GM19025 (cell line): ENCODE measurements at regions not wholly inside any gene's neighbourhood (a gene's known extent, or its start where the extent isn't known, plus 50 kb on each side); places are given as distances from the start of the nearest gene placed in this dataset.
"Not testable (repeated sequence)": the region's sequence is repeated elsewhere in the genome, so short reads cannot be mapped to it uniquely, and the experiment has no call there.

Experiments used
- ATAC-seq: cut with Tn5 transposase; IDR thresholded peaks from one replicate; pipeline ENCODE4 v1.9.1; 2021; ENCODE audit warnings: mild to moderate bottlenecking, low read depth, moderate library complexity; ENCODE audit not compliant: unreplicated experiment

DNA sequence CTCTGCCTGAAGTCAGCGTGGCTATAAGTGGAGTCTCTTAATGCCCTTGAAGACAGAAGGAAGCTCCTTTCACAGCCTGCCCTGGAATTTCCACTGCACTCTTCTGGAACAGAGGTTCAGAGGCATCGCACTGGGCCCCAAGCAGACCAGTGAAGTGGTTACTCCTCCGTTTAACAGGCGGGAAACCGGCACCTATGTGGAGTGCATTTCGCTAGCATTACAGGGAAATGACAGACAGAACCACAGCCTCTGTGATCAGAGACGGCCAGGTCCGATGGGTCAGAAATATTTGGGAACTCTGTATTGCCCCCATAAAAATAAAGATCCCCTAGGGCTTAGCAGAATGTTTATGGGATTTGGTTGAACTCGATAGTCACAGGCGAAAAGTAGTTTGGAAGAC lies 406.9 kb upstream of the PRKCQ start:
- ATAC-seq = no peak

DNA sequence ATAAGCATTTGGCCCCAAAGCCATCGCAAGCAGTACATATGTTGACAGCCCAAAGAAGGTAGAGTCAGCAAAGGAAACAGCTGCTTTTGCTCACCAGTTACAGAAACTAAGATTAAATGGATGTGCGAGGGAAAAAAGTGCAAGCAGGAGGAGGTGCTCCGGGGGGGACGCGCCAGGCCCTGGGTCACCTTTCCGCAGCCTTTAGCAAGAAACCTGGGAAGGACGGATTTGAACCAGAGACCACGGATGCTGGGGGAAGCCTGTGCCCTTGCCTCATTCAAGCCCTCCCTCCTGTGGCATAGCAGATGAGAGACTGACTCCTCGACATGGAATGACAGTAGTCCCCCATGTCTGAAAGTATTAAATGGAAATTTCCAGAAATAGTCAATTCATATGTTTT lies 405.6 kb upstream of the PRKCQ start:
- ATAC-seq = no peak

DNA sequence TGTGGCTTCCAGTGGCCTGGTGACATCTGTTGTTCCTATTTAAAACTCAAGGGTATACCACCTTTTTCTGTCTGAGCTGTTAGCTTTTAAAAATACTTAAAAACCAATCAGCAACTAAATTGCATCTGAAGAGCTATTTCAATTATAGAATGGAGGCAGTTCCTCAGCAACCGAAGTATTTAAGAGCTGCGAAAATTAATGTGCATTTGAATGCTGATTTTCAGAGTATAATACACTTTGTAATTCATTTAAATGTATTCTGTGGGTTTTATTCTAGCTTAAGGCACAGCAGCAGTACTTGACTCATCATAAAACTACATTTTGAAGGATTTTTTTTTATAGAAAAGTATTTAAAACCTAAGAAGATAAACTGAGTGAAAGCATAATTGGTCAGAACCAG lies 404.9 kb upstream of the PRKCQ start:
- ATAC-seq = no peak

DNA sequence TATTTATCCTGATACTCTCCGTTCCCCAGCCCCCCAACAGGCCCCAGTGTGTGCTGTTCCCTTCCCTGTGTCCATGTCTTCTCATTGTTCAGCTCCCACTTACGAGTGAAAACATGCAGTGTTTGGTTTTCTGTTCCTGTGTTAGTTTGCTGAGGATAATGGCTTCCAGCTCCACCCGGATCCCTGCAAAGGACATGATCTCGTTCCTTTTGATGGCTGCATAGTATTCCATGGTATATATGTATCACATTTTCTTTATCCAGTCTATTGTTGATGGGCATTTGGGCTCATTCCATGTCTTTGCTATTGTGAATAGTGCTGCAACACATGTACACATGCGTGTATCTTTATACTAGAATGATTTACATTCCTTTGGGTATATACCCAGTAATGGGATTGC lies 403.9 kb upstream of the PRKCQ start:
- ATAC-seq = not testable (repeated sequence)

DNA sequence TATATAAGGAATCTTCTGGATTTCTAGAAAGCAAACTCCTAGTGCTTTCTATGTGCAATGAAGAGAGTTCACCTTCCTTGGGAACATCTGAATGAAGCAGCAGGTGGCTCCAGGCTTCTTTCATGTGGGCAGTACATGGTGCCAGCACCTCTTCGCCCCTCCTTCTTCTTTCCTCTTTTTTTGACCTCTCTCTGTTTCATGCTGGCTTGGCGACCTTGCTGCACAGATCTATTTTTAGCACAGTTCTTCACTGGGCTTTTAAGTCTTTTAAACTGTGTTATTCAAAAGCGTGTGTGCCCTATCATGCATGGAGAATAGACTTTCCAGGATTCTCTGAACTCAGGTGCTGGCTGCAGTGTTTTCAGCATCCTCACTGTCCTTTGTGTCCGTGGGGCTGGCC lies 400.3 kb upstream of the PRKCQ start:
- ATAC-seq = no peak

DNA sequence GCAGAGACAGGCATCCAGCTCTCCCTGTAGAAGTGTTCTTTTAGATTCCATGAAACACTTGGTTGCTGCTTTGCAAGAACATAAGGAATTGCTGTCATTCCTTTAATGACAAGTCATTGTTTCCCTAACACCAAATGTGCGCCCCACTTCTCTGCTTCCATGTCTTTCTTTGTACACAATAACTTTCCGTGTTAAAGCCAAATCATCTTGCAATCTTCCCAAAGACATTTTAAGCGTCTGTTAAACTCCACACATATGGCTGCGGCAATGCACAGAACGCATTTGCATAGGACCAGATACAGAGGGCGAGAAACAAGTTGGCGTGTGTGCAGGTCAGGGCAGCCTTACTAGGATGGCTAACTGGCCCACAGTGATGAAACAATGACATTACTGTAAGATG lies 399.3 kb upstream of the PRKCQ start:
- ATAC-seq = no peak

DNA sequence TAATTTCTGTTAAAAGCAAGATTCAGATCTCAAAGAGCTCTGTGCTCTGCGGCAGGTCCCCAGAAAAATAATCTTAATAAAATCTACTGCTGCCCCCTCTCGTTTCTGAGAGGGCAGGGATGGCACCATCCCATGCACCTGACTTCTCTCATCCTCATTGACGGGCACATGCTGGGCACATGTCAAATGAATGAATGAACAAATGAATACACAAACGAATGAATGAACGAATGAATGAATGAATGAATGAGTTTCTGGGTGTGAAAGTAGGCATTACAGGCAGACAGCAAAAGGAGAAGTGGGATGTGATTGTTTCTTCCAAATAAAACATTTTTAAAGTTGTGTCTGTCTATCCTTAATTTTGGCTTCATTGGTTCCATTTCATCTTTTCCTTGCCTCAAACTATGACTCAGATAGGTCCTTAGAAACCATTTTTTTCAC lies 398.1 kb upstream of the PRKCQ start:
- ATAC-seq = no peak

DNA sequence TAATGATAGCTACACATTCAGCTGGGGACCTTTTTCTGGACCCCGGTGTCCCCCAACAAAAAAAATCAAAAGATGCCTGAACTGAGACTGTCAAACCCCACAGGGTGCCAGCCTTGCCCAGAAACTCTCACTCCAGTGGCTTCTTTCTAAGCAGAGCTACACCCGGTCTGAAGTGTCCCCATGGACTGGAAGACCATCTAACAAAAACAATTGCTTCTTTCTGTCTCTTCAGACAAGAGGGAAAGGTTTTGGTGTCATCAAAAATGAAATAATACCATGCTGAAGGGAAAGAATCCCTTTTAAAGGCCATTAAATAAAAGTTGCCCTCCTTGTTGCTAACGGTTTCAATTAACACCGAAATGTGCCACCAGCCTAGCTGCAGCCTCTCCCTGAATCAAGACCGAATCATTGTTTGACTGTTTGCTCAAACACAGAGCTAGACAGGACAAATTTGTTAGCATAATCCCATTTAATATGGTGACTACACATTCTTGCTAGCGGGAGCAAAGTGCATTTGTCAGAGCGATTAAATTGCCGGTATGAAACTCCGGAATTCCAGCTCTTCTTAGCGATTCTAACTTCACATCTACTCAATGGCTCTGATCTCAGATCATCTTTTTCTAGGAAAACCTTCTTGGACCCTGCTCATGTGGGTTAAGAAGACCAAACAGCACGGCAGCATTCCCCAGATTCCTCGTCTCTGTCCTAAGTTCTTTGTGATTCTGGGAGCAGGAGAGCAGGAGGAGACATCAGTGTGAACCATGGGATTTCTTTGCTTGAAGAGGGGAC lies 397.5 kb upstream of the PRKCQ start:
- ATAC-seq = no peak

DNA sequence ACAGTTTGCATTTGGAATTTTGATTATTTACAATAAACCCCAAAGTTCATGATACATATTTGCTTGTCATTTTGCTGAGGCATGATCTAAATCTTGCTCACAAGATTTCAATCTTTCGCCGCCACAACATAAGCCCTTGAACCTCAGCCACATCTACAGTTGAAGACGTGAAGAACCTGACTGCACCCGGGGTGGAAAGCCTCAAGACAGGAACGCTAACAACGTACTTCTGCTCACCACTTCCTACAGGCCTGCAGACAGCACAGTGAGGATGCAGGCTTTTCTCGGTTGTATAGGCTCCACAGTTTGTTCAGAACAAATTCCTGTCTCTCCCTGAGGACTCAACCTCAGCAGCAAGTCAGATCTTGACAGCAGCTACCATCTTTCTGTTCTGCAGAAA lies 393.8 kb upstream of the PRKCQ start:
- no peak for ATAC-seq

DNA sequence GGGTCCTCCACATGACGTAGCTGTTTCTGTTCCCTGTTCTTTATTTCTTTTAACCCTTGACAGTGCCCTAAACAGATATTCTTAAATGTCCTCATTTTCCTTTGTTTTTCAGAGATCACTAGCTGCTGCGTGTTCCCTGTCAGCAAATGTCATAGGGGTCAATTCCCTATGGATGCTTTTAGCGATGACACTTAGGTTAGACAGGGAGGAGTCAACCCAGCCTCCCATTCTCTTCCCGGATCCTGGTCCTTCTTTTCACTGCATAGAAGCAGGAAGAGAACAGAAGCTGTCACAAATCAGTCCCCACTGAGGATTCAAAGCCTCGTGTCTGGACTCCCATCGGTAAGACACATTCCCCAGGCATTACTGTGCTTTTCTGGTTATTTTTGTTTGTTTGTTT lies 392.1 kb upstream of the PRKCQ start:
- ATAC-seq = no peak

DNA sequence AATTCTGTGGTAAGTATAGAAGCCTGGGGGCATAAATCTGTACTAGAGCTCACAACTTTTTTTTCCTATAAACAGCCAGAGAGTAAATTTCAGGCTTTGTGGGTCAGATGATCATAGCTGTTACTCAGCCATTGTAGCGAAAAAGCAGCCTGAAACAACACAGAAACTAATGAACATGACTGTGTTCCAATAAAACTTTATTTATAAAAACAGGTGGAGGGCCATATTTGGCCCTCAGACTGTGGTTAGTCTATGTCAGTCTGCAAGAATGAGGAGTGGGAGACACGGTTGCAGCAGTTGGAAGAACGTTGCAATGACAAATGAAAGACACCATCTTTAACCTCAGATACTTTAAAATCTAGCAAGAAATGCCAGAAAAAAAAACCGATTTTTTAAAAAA lies 389.6 kb upstream of the PRKCQ start:
- no peak for ATAC-seq

DNA sequence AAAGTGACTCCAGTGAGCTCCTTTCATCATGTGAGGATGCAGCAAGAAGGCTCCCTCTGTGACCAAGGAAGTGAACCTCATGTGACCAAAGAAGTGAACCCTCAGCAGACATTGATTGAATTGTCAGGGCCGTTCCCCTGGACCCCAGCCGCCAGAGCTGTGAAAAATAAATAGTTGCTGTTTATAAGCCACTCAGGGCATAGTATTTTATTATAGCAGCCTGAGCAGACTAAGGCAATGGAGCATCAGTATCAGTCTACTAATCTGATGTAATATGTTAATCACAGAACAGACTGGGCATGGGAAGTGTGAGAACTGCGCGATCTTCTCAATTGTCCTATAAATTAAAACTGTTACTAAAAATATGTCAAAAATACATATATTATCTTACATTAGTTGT lies 384.5 kb upstream of the PRKCQ start:
- ATAC-seq = no peak

DNA sequence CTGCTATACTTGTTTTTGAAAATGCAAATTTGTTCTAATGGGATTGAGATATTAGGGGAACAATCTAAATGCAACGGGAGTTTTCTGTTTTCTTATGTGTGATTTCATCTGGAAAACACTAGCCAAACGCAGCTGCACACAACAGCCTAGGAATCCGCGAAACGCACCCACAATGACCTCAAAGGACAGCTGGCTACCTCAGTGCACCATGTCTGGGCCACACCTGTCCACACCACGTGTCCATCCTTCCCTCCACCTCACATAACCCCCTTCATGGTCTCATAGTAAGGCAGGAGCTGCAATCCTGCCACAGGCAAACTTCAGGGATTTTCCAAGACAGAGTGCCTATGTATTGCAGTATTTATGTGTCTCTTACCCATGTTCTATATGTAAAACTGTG lies 382.5 kb upstream of the PRKCQ start:
- no peak for ATAC-seq

DNA sequence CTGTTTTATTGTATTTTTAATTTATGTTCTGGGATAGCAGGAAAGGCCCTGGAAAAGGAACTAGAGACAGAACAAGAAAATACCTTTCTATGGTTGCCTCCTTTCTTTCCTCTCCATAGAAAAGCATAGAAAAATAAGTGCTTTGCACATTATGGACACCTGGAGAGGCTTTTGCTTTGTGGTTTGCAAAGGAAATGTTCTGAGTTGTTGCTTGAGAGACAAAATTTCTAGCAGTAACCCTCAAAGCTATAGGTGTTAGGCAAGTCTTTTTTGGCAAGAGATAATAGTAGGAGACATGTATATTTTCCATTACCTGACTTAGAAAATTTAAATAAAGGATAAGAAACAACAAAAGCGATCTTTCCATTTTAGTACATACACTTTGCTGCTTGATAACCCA lies 378.6 kb upstream of the PRKCQ start:
- ATAC-seq = no peak

DNA sequence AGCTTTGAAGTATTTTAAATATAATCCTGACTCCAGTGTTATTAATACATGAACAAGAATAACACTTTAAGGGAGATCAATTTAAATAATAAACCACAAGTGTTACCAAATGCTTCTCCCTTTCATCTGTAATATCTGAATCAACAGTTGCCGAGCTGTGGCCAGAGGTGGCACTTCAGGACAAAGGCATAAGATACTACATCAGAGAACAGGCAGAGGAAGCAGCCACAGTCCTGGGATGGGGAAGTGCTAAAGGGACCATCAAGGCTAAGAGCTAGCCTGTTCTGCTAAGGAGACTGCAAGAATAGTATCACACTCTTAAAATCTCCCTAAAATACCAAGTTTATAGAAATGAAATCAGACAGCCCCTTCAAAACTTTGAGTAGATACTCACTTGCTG lies 378.2 kb upstream of the PRKCQ start:
- no peak for ATAC-seq

DNA sequence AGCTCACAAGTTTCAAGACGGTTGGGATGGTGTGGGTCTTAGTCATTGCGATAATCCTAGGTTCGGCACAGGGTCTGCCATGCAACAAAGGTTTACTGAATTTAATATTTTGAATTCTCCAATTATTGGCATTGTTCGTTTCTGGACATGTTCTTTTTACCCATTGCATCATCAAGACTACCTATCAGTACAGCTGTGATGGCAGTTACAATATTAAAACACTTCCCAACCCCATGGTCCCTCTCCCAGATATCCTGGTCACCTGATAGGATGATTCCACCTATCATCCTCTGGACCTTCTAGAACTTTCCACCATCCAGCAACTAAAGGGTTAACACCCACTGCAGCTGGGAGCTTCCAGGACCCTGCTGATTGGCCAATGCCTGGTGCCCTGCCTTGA lies 377.8 kb upstream of the PRKCQ start:
- ATAC-seq = no peak

DNA sequence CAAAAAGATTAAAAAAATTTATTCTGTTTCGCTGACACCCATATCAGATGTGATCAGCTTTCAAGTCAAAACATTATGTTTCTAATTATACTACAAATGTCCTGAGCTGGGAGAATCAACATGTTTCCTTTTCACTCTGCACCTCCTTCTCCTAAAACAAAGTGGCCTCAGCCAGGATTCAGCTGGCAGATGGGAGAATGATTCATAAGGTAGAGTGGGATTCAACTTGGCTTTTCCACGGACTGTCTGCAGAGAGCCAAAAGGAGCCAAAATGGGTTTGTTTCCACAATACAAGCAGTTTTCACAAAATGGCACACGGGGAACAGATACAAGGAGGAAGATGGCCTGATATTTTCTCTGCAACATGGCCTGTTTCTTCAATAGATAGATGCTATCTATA lies 376.5 kb upstream of the PRKCQ start:
- ATAC-seq = no peak

DNA sequence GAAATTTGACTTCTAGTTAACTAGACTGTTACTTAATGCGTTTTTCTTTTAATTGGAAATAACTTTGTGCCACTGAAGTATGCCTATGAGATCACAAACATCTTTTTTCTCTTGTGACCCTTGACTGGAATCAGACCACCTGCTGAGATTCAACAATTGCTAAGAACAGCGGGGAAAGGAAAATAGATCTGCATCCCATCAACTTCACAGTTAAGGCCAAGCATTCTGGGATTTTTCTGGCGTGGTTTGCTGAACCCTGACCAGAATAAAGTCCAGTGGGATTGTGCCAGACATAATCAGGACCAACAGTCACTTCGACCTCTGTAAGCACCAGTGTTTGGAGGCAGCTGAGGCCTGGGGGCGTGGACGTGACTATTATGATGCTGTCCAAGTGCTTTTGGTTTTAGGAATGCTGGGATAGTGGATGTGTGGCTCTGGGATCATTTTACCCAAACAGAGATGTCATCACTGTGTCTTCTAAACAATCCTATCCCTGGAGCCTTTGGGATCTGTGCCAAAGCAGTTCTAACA lies 373.3 kb upstream of the PRKCQ start:
- ATAC-seq = no peak

DNA sequence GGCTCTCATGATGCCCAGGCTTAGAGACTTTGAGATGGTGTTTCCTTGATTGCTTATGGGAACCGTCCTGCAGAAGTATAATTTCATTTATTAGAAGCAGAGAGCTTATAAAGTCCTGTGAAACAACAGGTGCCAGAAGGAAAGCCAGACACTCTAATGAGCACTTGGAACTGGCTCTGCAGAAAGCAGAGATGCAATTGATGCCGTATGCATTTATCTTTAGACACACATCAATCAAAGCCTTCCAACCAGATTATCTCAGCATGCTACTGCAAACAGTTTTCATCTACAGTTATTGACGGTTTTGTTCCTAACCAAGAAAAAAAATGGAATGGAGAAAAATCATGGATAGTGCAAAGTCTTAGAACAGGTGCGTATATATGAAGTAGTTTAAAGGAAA lies 371.7 kb upstream of the PRKCQ start:
- ATAC-seq = no peak

DNA sequence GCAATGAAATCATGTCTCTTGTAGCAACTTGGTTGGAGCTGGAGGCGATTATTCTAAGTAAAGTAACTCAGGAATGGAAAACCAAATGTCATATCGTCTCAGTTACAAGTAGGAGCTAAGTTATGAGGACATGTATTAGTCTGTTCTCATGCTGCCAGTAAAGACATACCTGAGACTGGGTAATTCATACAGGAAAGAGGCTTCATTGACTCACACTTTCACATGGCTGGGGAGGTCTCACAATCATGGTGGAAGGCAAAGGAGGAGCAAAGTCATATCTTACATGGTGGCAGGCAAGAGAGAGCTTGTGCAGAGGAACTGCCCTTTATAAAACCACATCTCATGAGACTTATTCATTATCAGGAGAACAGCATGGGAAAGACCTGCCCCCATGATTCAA lies 370.1 kb upstream of the PRKCQ start:
- ATAC-seq = no peak

DNA sequence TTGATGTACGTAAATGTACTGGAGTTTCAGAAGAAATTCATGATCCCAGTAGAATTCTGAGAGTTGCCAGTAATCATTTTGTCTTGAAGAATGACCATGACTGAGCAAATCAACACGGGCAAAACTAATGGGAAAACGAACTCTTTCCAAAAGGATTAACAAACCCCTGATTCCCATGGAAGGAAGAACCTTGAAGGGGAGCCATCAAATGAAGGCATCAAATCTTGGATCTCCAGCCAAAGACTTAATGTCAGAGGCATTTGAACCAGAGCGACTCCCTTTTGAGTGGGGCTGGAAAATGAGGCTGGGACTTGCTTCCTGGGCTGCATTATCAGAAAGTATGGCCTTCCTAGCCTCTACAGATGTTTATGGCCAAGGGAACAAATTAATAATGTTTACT lies 364.4 kb upstream of the PRKCQ start:
- no peak for ATAC-seq

DNA sequence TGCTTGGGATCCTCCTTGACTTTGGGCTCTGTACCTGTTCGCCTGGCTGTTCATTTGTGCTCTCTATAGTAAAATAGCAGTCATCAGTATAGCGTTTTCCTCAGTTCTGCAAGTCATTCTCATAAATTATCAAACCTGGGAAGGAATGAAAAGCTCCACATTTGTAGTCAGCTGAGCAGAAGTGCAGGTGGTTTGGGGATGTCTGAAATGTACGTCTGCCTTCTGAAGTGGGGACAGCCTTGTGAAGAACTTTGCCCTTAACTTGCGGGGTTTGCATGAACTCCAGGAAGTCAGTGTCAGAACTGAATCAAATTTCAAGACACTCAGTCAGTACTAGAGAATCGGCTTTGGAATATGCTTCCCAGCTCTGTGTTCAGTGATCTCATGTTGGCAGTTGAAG lies 358.3 kb upstream of the PRKCQ start:
- no peak for ATAC-seq

DNA sequence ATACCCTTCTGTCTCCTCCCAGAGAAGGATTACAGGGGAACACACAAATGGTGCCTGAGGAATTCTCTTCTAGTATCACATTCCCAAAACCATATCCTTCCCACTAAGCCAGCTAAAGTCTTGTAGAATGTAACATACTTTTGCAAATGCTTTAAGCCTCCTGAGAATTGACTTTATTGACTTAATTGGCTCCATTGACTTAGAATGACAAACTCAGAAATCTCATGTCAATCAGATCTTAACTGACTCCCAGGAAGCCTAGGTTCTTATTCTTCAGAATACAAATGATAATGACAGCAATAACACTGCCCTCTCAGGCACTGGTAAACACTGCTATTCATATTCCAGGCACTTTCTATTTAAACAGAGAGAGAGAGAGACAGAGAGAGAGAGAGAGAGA lies 356.9 kb upstream of the PRKCQ start:
- no peak for ATAC-seq
